Activated naive CD4-positive, alpha-beta T cell (primary cell): ENCODE measurements at regions not wholly inside any gene's neighbourhood (a gene's known extent, or its start where the extent isn't known, plus 50 kb on each side); places are given as distances from the start of the nearest gene placed in this dataset.

Experiments used
- DNase-seq, 4 experiments: peaks; one replicate each; lab custom pipeline; 2025; lab: John Stamatoyannopoulos, UW

GRCh38 chr12:45549337-45549902 is 180.1 kb upstream of the ARID2 start:
- no peak for DNase-seq

GRCh38 chr12:45553204-45553603 is 176.3 kb upstream of the ARID2 start:
- DNase-seq = no peak

- no peak for DNase-seq
These were observed 172.5 kb upstream of the ARID2 start for GRCh38 chr12:45557016-45557415.

- DNase-seq = no peak
These were observed 171.2 kb upstream of the ARID2 start for GRCh38 chr12:45558353-45558752.

DNA sequence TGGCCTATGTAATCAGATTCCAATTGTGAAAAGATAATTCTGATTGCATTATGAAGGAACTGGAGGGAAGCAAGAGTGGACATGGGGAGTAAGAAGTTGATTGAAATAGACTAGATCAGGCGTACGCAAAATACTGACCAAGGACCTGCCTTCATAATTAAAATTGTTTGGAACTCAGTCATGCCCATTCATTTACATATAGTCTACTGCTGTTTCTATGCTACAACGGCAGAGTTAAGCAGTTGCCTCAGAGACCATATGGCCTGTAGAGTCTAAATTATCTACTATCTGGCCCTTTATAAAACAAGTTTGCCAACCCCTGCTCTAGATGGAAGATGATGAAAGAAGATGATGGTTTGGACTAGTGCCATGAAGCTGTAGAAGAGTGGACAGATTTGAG is 170.0 kb upstream of the ARID2 start:
- DNase-seq = no peak

- no peak for DNase-seq
These were observed 168.8 kb upstream of the ARID2 start for GRCh38 chr12:45560689-45561088.

GRCh38 chr12:45561488-45561887 is 168.0 kb upstream of the ARID2 start:
- no peak for DNase-seq

DNA sequence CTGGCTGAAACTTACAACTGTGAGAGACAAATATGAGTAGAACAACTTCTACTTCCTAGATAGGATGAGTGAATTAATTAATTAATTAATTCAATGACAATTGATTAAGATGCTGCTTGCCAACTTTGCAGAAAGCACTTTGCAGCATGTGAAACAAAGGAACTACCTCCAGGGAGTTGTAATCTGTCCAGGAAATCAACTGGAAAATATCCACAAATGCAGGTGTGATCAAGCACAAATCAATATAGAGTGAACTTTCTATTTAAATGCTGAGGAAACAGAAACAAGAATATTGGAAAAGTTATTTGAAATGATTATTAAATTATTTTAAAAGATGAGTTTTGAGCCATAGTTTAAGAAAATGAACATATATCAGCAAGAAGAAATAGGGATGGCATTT is 163.9 kb upstream of the ARID2 start:
- no peak for DNase-seq

GRCh38 chr12:45566257-45566656 is 163.2 kb upstream of the ARID2 start:
- DNase-seq = no peak

DNA sequence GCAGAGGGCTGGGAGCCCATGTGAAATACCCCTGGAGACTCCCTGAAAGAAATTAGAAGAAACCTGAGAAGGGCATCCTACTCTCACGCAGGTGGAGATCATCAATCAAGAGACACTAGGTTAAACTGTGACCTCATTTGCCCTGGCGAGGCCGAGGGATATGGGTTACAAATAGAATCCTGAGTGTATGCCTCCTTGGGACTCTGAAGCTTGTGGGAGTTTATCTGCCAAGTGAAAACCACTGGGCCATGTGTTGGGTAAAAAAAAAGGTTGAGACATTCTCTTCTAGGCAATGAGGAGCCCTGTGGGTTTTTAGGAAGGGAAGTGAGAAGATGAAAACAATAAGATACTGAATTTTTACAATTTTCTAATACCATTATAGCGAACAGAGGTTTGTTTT is 160.7 kb upstream of the ARID2 start:
- DNase-seq = no peak

DNA sequence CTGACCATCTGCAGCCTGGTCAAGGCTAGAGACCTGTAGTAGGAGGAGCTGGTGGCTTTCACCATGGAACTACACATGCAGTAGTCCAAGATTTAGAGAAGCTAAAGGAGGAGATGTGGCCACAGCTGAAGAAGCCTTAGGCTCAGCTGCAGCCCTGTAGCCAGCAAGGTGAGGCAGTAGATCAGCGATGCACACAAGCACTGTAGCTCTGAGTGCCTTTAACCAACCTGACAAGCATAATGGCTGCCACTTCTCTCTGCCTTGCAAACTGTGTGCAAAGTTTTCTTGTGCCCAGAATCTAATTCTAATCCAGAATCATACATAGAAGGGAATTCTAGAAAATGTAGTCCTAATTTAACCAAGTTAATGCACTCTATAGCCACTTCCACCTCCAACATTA is 159.0 kb upstream of the ARID2 start:
- DNase-seq = no peak

DNA sequence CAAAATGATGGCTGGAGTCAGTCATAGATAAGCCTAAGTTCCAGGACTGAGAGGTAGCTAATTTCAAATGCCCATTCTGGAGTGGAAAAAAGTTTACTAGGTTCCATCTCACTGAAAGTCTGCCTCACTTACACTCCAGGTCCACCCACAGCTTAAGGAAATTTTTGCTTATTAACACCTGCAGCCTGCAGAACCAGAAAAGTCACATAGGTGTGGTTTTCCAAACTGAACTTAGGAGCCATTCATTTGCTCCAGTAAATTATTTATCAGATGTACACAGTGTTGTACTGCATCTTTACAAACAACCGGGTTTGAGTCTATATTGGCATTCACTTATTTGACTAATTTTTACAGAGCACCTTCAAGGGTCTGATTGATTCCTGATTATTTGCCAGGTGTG is 157.4 kb upstream of the ARID2 start:
- no peak for DNase-seq

DNA sequence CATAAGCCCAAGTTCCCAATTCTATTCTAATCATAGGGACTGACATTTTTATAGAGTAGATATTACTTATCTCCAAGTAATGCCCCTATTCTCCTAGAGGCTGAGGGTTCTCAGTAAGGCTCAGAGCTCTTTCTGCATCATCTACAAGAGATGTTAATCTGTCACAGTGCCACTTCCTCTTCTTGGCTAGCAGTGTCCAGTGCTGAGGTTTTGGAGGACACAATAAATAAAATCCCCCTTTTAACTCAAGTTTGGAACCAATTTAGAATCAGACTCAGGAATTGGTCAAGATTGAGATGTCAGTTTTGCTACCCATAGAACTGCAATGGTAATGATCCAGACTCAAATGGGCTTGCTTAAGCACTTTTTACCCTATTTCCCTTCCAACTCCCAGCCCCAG is 154.1 kb upstream of the ARID2 start:
- DNase-seq = no peak

- DNase-seq = no peak
These were observed 153.6 kb upstream of the ARID2 start for GRCh38 chr12:45575823-45576475.

GRCh38 chr12:45577844-45578399 is 151.6 kb upstream of the ARID2 start:
- DNase-seq = no peak

- DNase-seq = no peak
These were observed 149.0 kb upstream of the ARID2 start for GRCh38 chr12:45580356-45580969.

GRCh38 chr12:45581112-45581511 is 148.4 kb upstream of the ARID2 start:
- DNase-seq = no peak

GRCh38 chr12:45582536-45582935 is 147.0 kb upstream of the ARID2 start:
- no peak for DNase-seq

DNA sequence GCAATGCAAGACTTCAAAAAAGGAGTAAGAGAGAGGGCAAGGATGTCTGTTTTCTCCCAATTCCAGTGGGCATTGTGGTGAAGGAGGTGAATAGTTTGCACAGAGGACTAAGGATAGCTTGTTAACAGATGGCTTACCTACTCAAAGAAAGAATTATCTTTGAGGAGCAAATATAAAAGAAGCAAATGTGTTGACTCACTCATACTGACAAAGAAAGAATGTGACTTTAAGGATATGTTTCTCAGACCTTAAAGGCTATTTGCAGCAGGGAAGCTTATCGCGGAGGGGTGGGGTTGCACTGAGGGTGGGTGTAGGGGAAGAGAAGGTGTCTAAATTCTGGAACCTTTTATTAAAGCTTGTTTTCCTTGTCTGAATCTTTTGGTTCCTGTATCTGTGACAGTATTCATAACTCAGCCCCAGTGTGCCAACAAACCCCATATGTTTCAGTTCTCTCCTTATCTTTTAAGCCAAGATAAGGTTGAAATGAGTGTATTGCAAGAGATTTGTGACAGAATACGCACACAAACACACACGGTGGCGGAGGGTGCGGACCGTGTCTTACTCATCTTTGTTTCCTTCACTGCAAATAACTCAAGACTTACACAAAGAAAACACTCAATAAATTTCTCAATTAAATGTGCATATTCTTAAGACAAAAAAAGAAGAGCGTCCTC is 146.4 kb upstream of the ARID2 start:
- DNase-seq = no peak

GRCh38 chr12:45584336-45584735 is 145.2 kb upstream of the ARID2 start:
- DNase-seq = no peak

DNA sequence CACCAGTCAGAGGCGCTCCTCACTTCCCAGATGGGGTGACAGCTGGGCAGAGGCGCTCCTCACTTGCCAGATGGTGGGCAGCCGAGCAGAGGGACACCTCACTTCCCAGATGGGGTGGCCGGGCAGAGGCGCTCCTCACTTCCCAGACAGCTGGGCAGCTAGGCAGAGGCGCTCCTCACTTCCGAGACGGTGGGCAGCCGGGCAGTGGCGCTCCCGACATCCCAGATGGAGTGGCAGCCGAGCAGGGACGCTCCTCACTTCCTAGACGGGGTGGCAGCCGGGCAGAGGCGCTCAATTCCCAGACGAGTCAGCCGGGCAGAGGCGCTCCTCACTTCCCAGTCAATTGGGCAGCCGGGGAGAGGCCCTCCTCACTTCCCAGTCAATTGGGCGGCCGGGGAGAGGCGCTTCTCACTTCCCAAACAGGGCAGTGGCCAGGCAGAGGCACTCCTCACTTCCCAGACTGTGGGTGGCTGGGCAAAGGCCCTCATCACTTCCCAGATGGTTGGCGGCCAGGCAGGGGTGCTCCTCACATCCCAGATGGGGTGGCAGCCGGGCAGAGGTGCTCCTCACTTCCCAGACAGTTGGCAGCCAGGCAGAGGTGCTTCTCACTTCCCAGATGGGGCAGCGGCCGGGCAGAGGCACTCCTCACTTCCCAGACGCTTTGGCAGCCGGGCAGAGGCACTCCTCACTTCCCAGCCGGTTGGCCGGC is 143.8 kb upstream of the ARID2 start:
- DNase-seq = no peak

- no peak for DNase-seq
These were observed 143.0 kb upstream of the ARID2 start for GRCh38 chr12:45586486-45586885.
